Erythroblast (primary cell): ENCODE measurements at regions not wholly inside any gene's neighbourhood (a gene's known extent, or its start where the extent isn't known, plus 50 kb on each side); places are given as distances from the start of the nearest gene placed in this dataset.

Source experiments
- GATA1 ChIP-seq: IDR thresholded peaks from 2 replicates; pipeline ENCODE4 v1.6.1; 2011; ENCODE audit warnings: low read depth, mild to moderate bottlenecking, control low read depth, low read length, moderate library complexity
- POLR2A ChIP-seq: IDR thresholded peaks from 2 replicates; pipeline ENCODE4 v1.6.1; 2011; ENCODE audit warnings: mild to moderate bottlenecking, low read length

DNA sequence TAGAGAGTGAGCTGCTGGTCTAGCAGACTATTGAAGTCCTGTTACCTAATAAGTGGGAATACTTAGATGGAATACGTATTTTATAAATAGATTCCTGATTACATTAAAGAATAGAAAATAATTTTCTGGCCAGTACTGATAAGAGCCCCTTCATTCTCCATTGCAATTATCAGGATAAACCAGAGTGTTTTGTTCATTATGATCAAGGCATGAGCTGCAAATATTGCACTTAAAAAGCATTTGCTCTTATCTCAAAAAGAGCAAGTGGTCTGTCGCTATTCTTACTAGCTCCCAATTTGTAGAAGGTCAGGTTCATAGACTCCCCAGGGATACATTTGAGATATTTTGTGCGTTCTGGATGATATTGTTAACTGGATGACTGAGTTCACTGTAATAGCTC is 73.1 kb upstream of the PLCB4 start:
- no peak for TF ChIP-seq POLR2A
- no peak for TF ChIP-seq GATA1
